Neuronal stem cell (in vitro differentiated cells): ENCODE measurements at regions not wholly inside any gene's neighbourhood (a gene's known extent, or its start where the extent isn't known, plus 50 kb on each side); places are given as distances from the start of the nearest gene placed in this dataset.

Experiments used
- DNase-seq: peaks from one replicate; pipeline ENCODE4 v3.0.0-alpha.2; 2013; ENCODE audit warnings: low spot score
- H2AFZ ChIP-seq: one replicate; pipeline ENCODE4 v1.6.1; 2013; ENCODE audit warnings: mild to moderate bottlenecking, low read length, inconsistent platforms
- H2AK5ac ChIP-seq: 2 replicates; pipeline ENCODE4 v1.6.1; 2013; ENCODE audit warnings: low read depth, mild to moderate bottlenecking, inconsistent platforms, low read length, moderate library complexity, mixed read lengths
- H2BK120ac ChIP-seq: 2 replicates; pipeline ENCODE4 v1.6.1; 2013; ENCODE audit warnings: low read depth, mild to moderate bottlenecking, inconsistent platforms, low read length, moderate library complexity, mixed read lengths
- H2BK12ac ChIP-seq: one replicate; pipeline ENCODE4 v1.6.1; 2013; ENCODE audit warnings: low read length, inconsistent platforms
- H2BK15ac ChIP-seq: 2 replicates; pipeline ENCODE4 v1.6.1; 2013; ENCODE audit warnings: mild to moderate bottlenecking, low read length, inconsistent platforms, mixed read lengths
- H2BK5ac ChIP-seq: one replicate; pipeline ENCODE4 v1.6.1; 2013; ENCODE audit warnings: inconsistent platforms, mild to moderate bottlenecking, low read length, moderate library complexity
- H3K14ac ChIP-seq: one replicate; pipeline ENCODE4 v1.6.1; 2013; ENCODE audit warnings: low read length, inconsistent platforms
- H3K18ac ChIP-seq: 2 replicates; pipeline ENCODE4 v1.6.1; 2013; ENCODE audit warnings: low read length, inconsistent platforms
- H3K23ac ChIP-seq: 2 replicates; pipeline ENCODE4 v1.6.1; 2013; ENCODE audit warnings: low read depth, mild to moderate bottlenecking, mixed read lengths, low read length, inconsistent platforms; ENCODE audit not compliant: poor library complexity
- H3K27ac ChIP-seq: replicated peaks from 3 replicates; pipeline ENCODE4 v1.5.1; 2013; ENCODE audit warnings: low read length, inconsistent platforms
- H3K27me3 ChIP-seq, 3 experiments: 2 replicates each; pipeline ENCODE4 v1.6.1; 2013; ENCODE audit warnings: low read length in 3 of 3, mild to moderate bottlenecking in 2 of 3, inconsistent platforms in 1 of 3, low read depth in 1 of 3, mixed read lengths in 1 of 3, moderate library complexity in 1 of 3; ENCODE audit not compliant: control insufficient read depth in 3 of 3, insufficient read depth in 3 of 3
- H3K36me3 ChIP-seq, 2 donors: replicated peaks in 1 of 2; 2 replicates each; pipeline ENCODE4 v1.6.1; 2013; ENCODE audit warnings: low read length in 2 of 2; ENCODE audit not compliant: control insufficient read depth in 2 of 2, insufficient read depth in 2 of 2
- H3K4ac ChIP-seq: 2 replicates; pipeline ENCODE4 v1.6.1; 2013; ENCODE audit warnings: inconsistent platforms, mild to moderate bottlenecking, low read length, moderate library complexity
- H3K4me1 ChIP-seq, 2 donors: 1 replicate in 1 of 2; 2 replicates in 1 of 2; pipeline ENCODE4 v1.6.1; 2013; ENCODE audit warnings: low read length in 2 of 2, low read depth in 1 of 2; ENCODE audit not compliant: control insufficient read depth in 2 of 2, insufficient read depth in 1 of 2
- H3K4me2 ChIP-seq: one replicate; pipeline ENCODE4 v1.6.1; 2013; ENCODE audit warnings: mild to moderate bottlenecking, low read length, inconsistent platforms; ENCODE audit not compliant: insufficient read depth, poor library complexity, severe bottlenecking
- H3K4me3 ChIP-seq, 2 donors: 2 replicates each; pipeline ENCODE4 v1.5.1; 2013; ENCODE audit warnings: low read length in 2 of 2, mild to moderate bottlenecking in 2 of 2, inconsistent platforms in 1 of 2, moderate library complexity in 1 of 2
- H3K79me1 ChIP-seq: one replicate; pipeline ENCODE4 v1.6.1; 2013; ENCODE audit warnings: low read depth, mild to moderate bottlenecking, inconsistent platforms, low read length, moderate library complexity
- H3K9ac ChIP-seq: one replicate; pipeline ENCODE4 v1.6.1; 2013; ENCODE audit warnings: mild to moderate bottlenecking, low read depth, low read length, inconsistent platforms; ENCODE audit not compliant: poor library complexity
- H3K9me3 ChIP-seq, 2 donors: replicated peaks in 1 of 2; 2 replicates each; pipeline versions ENCODE3 to v1.6.1; 2013; ENCODE audit warnings: low read length in 2 of 2, mild to moderate bottlenecking in 2 of 2, inconsistent platforms in 1 of 2, low read depth in 1 of 2, mixed read lengths in 1 of 2, moderate library complexity in 1 of 2; ENCODE audit not compliant: control insufficient read depth in 2 of 2, insufficient read depth in 1 of 2
- H4K8ac ChIP-seq: one replicate; pipeline ENCODE4 v1.6.1; 2013; ENCODE audit warnings: low read depth, mild to moderate bottlenecking, inconsistent platforms, low read length, moderate library complexity
- H4K91ac ChIP-seq: one replicate; pipeline ENCODE4 v1.6.1; 2013; ENCODE audit warnings: low read length, low read depth, mild to moderate bottlenecking, inconsistent platforms; ENCODE audit not compliant: poor library complexity
- WGBS, 2 donors: extraction: QIAGEN DNeasy Blood & Tissue Kit; methylation state at CpG; one replicate each; pipeline ENCODE4 v1.1.7; 2013; ENCODE audit warnings: missing lambda C conversion rate in 2 of 2, mixed read lengths in 1 of 2; ENCODE audit not compliant: insufficient read length in 2 of 2, insufficient replicate concordance in 1 of 2; ENCODE audit errors: extremely low coverage in 2 of 2; 5-methylcytosine and 5-hydroxymethylcytosine counted together

- H2AK5ac ChIP-seq: no peak overlapping the region
- no peaks in the 10 kb centered on the region for H3K27me3 ChIP-seq
- no peaks in the 10 kb centered on the region for H3K4me1 ChIP-seq
- H3K4me3 ChIP-seq: no peak overlapping the region
- no peak overlapping the region for H2BK12ac ChIP-seq
- no peak overlapping the region for H4K91ac ChIP-seq
- DNase-seq: no peak
- H2BK120ac ChIP-seq: no peak overlapping the region
- H3K4ac ChIP-seq: no peak overlapping the region
- H3K4me2 ChIP-seq: no peak overlapping the region
- no CpG with 5 or more reads among the region's 2 CpGs for WGBS, 2 donors
- no peaks in the 10 kb centered on the region for H3K9me3 ChIP-seq
- no peak overlapping the region for H4K8ac ChIP-seq
- no peak overlapping the region for H3K14ac ChIP-seq
- no peaks in the 10 kb centered on the region for H3K36me3 ChIP-seq
- no peak overlapping the region for H3K18ac ChIP-seq
- no peak overlapping the region for H3K27ac ChIP-seq
- no peak overlapping the region for H2AFZ ChIP-seq
- H3K9ac ChIP-seq: no peak overlapping the region
- H2BK15ac ChIP-seq: no peak overlapping the region
- no peaks in the 10 kb centered on the region for H3K79me1 ChIP-seq
- no peak overlapping the region for H3K23ac ChIP-seq
- no peak overlapping the region for H2BK5ac ChIP-seq
Measured at GRCh38 chr4:23720556-23720955, 169.3 kb downstream of the PPARGC1A start.

GRCh38 chr4:23718435-23718834, 171.4 kb downstream of the PPARGC1A start:
- Histone ChIP-seq H3K36me3 (no peaks in the 10 kb centered on the region), H2BK5ac (no peak overlapping the region), H2AFZ (no peak overlapping the region)

GRCh38 chr4:23717528-23718248, 172.2 kb downstream of the PPARGC1A start:
- Histone ChIP-seq H3K4me1 (no peaks in the 10 kb centered on the region), H3K9me3 (no peaks in the 10 kb centered on the region), H2BK5ac (no peak overlapping the region), H4K91ac (no peak overlapping the region), H3K18ac (no peak overlapping the region), H2BK120ac (no peak overlapping the region), H3K4ac (no peak overlapping the region), H3K4me3 (no peak overlapping the region), H3K27me3 (no peaks in the 10 kb centered on the region), H3K79me1 (no peaks in the 10 kb centered on the region), H2AFZ (no peak overlapping the region), H3K27ac (no peak overlapping the region), H3K14ac (no peak overlapping the region), H2BK12ac (no peak overlapping the region), H2AK5ac (no peak overlapping the region), H4K8ac (no peak overlapping the region), H3K23ac (no peak overlapping the region), H2BK15ac (no peak overlapping the region), H3K36me3 (no peaks in the 10 kb centered on the region), H3K4me2 (no peak overlapping the region), H3K9ac (no peak overlapping the region)
- no peak for DNase-seq
- WGBS, 2 donors: no CpG with 5 or more reads among the region's 5 CpGs

More at GRCh38 chr4:23718435-23718834, 171.4 kb downstream of the PPARGC1A start:
- Histone ChIP-seq H3K4me2 (no peak overlapping the region), H3K4me1 (no peaks in the 10 kb centered on the region), H2AK5ac (no peak overlapping the region), H3K9me3 (no peaks in the 10 kb centered on the region), H3K23ac (no peak overlapping the region), H3K79me1 (no peaks in the 10 kb centered on the region), H3K18ac (no peak overlapping the region), H3K4ac (no peak overlapping the region), H2BK15ac (no peak overlapping the region), H4K91ac (no peak overlapping the region), H3K27ac (no peak overlapping the region), H2BK120ac (no peak overlapping the region), H3K9ac (no peak overlapping the region), H3K14ac (no peak overlapping the region), H3K27me3 (no peaks in the 10 kb centered on the region), H3K4me3 (no peak overlapping the region), H4K8ac (no peak overlapping the region), H2BK12ac (no peak overlapping the region)
- DNase-seq: no peak
- no CpG with 5 or more reads among the region's 2 CpGs for WGBS, 2 donors

GRCh38 chr4:23710298-23710697, 179.5 kb downstream of the PPARGC1A start:
- no peak overlapping the region for H3K18ac ChIP-seq
- DNase-seq: no peak
- no peak overlapping the region for H3K4me2 ChIP-seq
- WGBS, 2 donors: 100% methylated on average over 1 of the region's 1 CpG; no CpG with 5 or more reads in 1 of the 2 donors
- no peaks in the 10 kb centered on the region for H3K36me3 ChIP-seq
- H3K4me1 ChIP-seq: peaks cover 3% of the 10 kb centered on the region in 2 donors
- H2AFZ ChIP-seq: no peak overlapping the region
- H3K4ac ChIP-seq: no peak overlapping the region
- no peaks in the 10 kb centered on the region for H3K9me3 ChIP-seq
- H2BK12ac ChIP-seq: no peak overlapping the region
- H3K27ac ChIP-seq: no peak overlapping the region
- H3K79me1 ChIP-seq: no peaks in the 10 kb centered on the region
- H3K9ac ChIP-seq: no peak overlapping the region
- no peak overlapping the region for H2BK5ac ChIP-seq
- H2BK15ac ChIP-seq: no peak overlapping the region
- no peak overlapping the region for H4K91ac ChIP-seq
- H3K23ac ChIP-seq: no peak overlapping the region
- H3K27me3 ChIP-seq: no peaks in the 10 kb centered on the region
- no peak overlapping the region for H3K4me3 ChIP-seq
- no peak overlapping the region for H2BK120ac ChIP-seq
- H2AK5ac ChIP-seq: no peak overlapping the region
- H3K14ac ChIP-seq: no peak overlapping the region
- no peak overlapping the region for H4K8ac ChIP-seq
